K562 (cell line): ENCODE measurements at regions not wholly inside any gene's neighbourhood (a gene's known extent, or its start where the extent isn't known, plus 50 kb on each side); places are given as distances from the start of the nearest gene placed in this dataset.

Experiments used
- CEBPB ChIP-seq: fragments of 450-650 bp; IDR thresholded peaks from 2 replicates; pipeline ENCODE4 v1.6.1; 2016; ENCODE audit warnings: missing genetic modification characterization, missing compliant biosample characterization
- ETV6 ChIP-seq, 3 experiments: fragments of 150-350 bp in 1 of 3; sonication (generic) in 1 of 3; formaldehyde crosslinking in 1 of 3; IDR thresholded peaks; 2 replicates each; pipeline versions ENCODE4 v1.6.1 to v1.8.0; 2014 to 2022; ENCODE audit warnings: borderline replicate concordance in 2 of 3, low read depth in 2 of 3, antibody characterized with exemption in 1 of 3, low read length in 1 of 3, mild to moderate bottlenecking in 1 of 3, missing genetic modification reagents in 1 of 3
- FOXP1 ChIP-seq: sonication (generic); formaldehyde crosslinking; IDR thresholded peaks from 2 replicates; pipeline ENCODE4 v1.8.0; 2022; ENCODE audit warnings: mild to moderate bottlenecking, missing genetic modification reagents
- GATAD2A ChIP-seq: fragments of 450-650 bp; IDR thresholded peaks from 2 replicates; pipeline ENCODE4 v1.6.1; 2017
- LEF1 ChIP-seq: fragments of 450-650 bp; IDR thresholded peaks from 2 replicates; pipeline ENCODE4 v1.6.1; 2016; ENCODE audit warnings: mild to moderate bottlenecking
- TAF9B ChIP-seq: fragments of 450-650 bp; IDR thresholded peaks from 2 replicates; pipeline ENCODE4 v1.6.1; 2018; ENCODE audit warnings: mild to moderate bottlenecking; ENCODE audit not compliant: partially characterized antibody
- ZBTB8A ChIP-seq: fragments of 450-650 bp; IDR thresholded peaks from 2 replicates; pipeline ENCODE4 v1.6.1; 2018; ENCODE audit warnings: mild to moderate bottlenecking, moderate library complexity; ENCODE audit not compliant: partially characterized antibody
- ZNF316 ChIP-seq: fragments of 450-650 bp; IDR thresholded peaks from 2 replicates; pipeline ENCODE4 v1.6.1; 2016
- TF ChIP-seq, protein P1 (sequence below): sonication (generic); formaldehyde crosslinking; IDR thresholded peaks from 2 replicates; pipeline ENCODE4 v1.9.0; 2022; ENCODE audit warnings: mild to moderate bottlenecking, missing genetic modification reagents
- TF ChIP-seq, protein P2 (sequence below), 2 experiments: fragments of 250-450 bp in 1 of 2; fragments of 450-650 bp in 1 of 2; sonication (Bioruptor Pico) in 1 of 2; IDR thresholded peaks; 2 replicates each; pipeline versions ENCODE4 v1.6.1 to v1.8.0; 2016 to 2021; ENCODE audit warnings: mild to moderate bottlenecking in 2 of 2, moderate library complexity in 2 of 2, missing compliant biosample characterization in 1 of 2, missing genetic modification characterization in 1 of 2
- TF ChIP-seq, protein P3 (sequence below), 2 experiments: fragments of 450-650 bp in 1 of 2; sonication (generic) in 1 of 2; formaldehyde crosslinking in 1 of 2; IDR thresholded peaks in 1 of 2; conservative IDR thresholded peaks in 1 of 2; 2 replicates each; pipeline versions ENCODE4 v1.6.1 to v1.8.1; 2016 to 2023; ENCODE audit warnings: mild to moderate bottlenecking in 2 of 2, moderate library complexity in 2 of 2, inconsistent platforms in 1 of 2, missing genetic modification reagents in 1 of 2
- TF ChIP-seq, protein P4 (sequence below): fragments of 250-450 bp; sonication (Bioruptor Pico); IDR thresholded peaks from 2 replicates; pipeline ENCODE4 v1.9.0; 2021; ENCODE audit warnings: mild to moderate bottlenecking, inconsistent platforms
- TF ChIP-seq, protein P5 (sequence below), 3 experiments: fragments of 200-800 bp in 1 of 3; fragments of 250-450 bp in 1 of 3; fragments of 450-650 bp in 1 of 3; sonication (Bioruptor Pico) in 1 of 3; sonication (Bioruptor generic) in 1 of 3; formaldehyde crosslinking in 1 of 3; IDR thresholded peaks; 2 replicates each; pipeline versions ENCODE4 v1.6.1 to v1.8.0; 2016 to 2022; ENCODE audit warnings: mild to moderate bottlenecking in 2 of 3, missing genetic modification characterization in 2 of 3, missing compliant biosample characterization in 1 of 3, moderate library complexity in 1 of 3
- TF ChIP-seq, protein P6 (sequence below): fragments of 250-450 bp; sonication (Bioruptor Pico); IDR thresholded peaks from 2 replicates; pipeline ENCODE4 v1.5.0; 2021
- TF ChIP-seq, protein P7 (sequence below): sonication (generic); formaldehyde crosslinking; IDR thresholded peaks from 2 replicates; pipeline ENCODE4 v1.8.0; 2022; ENCODE audit warnings: missing genetic modification reagents, mild to moderate bottlenecking, moderate library complexity, borderline replicate concordance

DNA sequence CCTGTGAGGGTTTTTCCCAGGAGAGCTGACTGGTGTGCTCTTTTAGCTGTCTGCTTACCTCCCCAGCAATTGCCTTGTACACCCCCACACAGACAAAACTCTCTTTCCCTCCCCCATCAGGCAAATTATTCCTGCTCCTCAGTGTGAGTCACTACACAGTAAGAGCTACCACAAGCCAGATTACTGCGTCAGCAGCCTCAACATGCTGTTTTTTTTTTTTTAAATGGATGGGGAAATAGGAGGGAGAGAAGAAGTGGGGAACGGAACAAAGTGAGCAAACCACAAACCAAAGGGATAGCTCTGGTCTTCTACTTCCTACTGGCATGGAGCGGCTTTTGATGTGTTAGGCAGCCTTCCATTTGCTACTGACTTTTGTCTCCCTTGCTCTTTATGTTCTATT lies 107.5 kb upstream of the ACSL4 start (continued):
- TF ChIP-seq, protein P1, sequence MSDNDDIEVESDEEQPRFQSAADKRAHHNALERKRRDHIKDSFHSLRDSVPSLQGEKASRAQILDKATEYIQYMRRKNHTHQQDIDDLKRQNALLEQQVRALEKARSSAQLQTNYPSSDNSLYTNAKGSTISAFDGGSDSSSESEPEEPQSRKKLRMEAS = no peak
- TF ChIP-seq, protein P2, sequence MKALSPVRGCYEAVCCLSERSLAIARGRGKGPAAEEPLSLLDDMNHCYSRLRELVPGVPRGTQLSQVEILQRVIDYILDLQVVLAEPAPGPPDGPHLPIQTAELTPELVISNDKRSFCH (CRISPR knock-in tag; IDR thresholded peaks at IDR 0.05) = no peak
- TF ChIP-seq, protein P2 (tag; IDR thresholded peaks at IDR 0.05) = no peak
- TF ChIP-seq, protein P3, sequence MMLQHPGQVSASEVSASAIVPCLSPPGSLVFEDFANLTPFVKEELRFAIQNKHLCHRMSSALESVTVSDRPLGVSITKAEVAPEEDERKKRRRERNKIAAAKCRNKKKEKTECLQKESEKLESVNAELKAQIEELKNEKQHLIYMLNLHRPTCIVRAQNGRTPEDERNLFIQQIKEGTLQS (IDR thresholded peaks at IDR 0.05) = peak; percentile 82
- TF ChIP-seq, protein P3 (CRISPR knock-in tag; conservative IDR thresholded peaks at IDR 0.05) = no peak; the same call in 1 of the 2 replicates
- TF ChIP-seq TAF9B (peak; percentile 38), FOXP1 (no peak), LEF1 (peak; percentile 84), GATAD2A (no peak), CEBPB (tag) (peak; percentile 15; the same call in 1 of the 2 replicates), ETV6 (IDR thresholded peaks at IDR 0.05; ENCODE audit: borderline replicate concordance in 1 of 2, low read depth in 2 of 2, low read length in 1 of 2) (0 out of 4 replicates have a peak, but pooled peaks of 1 of the 2 experiments have one; percentile 29), ETV6 (CRISPR knock-in tag; IDR thresholded peaks at IDR 0.05; ENCODE audit: borderline replicate concordance) (no peak), ZNF316 (0 out of 2 replicates have a peak, but pooled peaks have one; percentile 14), ZBTB8A (no peak)
- TF ChIP-seq, protein P4, sequence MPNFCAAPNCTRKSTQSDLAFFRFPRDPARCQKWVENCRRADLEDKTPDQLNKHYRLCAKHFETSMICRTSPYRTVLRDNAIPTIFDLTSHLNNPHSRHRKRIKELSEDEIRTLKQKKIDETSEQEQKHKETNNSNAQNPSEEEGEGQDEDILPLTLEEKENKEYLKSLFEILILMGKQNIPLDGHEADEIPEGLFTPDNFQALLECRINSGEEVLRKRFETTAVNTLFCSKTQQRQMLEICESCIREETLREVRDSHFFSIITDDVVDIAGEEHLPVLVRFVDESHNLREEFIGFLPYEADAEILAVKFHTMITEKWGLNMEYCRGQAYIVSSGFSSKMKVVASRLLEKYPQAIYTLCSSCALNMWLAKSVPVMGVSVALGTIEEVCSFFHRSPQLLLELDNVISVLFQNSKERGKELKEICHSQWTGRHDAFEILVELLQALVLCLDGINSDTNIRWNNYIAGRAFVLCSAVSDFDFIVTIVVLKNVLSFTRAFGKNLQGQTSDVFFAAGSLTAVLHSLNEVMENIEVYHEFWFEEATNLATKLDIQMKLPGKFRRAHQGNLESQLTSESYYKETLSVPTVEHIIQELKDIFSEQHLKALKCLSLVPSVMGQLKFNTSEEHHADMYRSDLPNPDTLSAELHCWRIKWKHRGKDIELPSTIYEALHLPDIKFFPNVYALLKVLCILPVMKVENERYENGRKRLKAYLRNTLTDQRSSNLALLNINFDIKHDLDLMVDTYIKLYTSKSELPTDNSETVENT (CRISPR knock-in tag) = no peak
- TF ChIP-seq, protein P5, sequence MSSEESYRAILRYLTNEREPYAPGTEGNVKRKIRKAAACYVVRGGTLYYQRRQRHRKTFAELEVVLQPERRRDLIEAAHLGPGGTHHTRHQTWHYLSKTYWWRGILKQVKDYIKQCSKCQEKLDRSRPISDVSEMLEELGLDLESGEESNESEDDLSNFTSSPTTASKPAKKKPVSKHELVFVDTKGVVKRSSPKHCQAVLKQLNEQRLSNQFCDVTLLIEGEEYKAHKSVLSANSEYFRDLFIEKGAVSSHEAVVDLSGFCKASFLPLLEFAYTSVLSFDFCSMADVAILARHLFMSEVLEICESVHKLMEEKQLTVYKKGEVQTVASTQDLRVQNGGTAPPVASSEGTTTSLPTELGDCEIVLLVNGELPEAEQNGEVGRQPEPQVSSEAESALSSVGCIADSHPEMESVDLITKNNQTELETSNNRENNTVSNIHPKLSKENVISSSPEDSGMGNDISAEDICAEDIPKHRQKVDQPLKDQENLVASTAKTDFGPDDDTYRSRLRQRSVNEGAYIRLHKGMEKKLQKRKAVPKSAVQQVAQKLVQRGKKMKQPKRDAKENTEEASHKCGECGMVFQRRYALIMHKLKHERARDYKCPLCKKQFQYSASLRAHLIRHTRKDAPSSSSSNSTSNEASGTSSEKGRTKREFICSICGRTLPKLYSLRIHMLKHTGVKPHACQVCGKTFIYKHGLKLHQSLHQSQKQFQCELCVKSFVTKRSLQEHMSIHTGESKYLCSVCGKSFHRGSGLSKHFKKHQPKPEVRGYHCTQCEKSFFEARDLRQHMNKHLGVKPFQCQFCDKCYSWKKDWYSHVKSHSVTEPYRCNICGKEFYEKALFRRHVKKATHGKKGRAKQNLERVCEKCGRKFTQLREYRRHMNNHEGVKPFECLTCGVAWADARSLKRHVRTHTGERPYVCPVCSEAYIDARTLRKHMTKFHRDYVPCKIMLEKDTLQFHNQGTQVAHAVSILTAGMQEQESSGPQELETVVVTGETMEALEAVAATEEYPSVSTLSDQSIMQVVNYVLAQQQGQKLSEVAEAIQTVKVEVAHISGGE (CRISPR knock-in tag; IDR thresholded peaks at IDR 0.05) = 0 out of 6 replicates have a peak, but pooled peaks of 1 of the 3 experiments have one; percentile 53
- TF ChIP-seq, protein P6, sequence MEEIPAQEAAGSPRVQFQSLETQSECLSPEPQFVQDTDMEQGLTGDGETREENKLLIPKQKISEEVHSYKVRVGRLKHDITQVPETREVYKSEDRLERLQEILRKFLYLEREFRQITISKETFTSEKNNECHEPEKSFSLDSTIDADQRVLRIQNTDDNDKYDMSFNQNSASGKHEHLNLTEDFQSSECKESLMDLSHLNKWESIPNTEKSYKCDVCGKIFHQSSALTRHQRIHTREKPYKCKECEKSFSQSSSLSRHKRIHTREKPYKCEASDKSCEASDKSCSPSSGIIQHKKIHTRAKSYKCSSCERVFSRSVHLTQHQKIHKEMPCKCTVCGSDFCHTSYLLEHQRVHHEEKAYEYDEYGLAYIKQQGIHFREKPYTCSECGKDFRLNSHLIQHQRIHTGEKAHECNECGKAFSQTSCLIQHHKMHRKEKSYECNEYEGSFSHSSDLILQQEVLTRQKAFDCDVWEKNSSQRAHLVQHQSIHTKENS (CRISPR knock-in tag) = no peak
- TF ChIP-seq, protein P7, sequence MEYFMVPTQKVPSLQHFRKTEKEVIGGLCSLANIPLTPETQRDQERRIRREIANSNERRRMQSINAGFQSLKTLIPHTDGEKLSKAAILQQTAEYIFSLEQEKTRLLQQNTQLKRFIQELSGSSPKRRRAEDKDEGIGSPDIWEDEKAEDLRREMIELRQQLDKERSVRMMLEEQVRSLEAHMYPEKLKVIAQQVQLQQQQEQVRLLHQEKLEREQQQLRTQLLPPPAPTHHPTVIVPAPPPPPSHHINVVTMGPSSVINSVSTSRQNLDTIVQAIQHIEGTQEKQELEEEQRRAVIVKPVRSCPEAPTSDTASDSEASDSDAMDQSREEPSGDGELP (CRISPR knock-in tag) = 0 out of 2 replicates have a peak, but pooled peaks have one; percentile 27
